Adipose tissue (tissue), 3 donors: ENCODE measurements at regions not wholly inside any gene's neighbourhood (a gene's known extent, or its start where the extent isn't known, plus 50 kb on each side); places are given as distances from the start of the nearest gene placed in this dataset.

Source experiments
- H3K27ac ChIP-seq: one replicate; pipeline ENCODE4 v1.5.1; 2013; ENCODE audit warnings: low read depth, low read length
- WGBS, 3 donors: extraction: QIAGEN DNeasy Blood & Tissue Kit; methylation state at CpG; one replicate each; pipeline ENCODE4 v1.1.7; 2013; 5-methylcytosine and 5-hydroxymethylcytosine counted together
- donor health status: healthy with polysubstance abuse.
- donor health status: Bipolar disorder and iron deficiency.
- donor health status: healthy.

DNA sequence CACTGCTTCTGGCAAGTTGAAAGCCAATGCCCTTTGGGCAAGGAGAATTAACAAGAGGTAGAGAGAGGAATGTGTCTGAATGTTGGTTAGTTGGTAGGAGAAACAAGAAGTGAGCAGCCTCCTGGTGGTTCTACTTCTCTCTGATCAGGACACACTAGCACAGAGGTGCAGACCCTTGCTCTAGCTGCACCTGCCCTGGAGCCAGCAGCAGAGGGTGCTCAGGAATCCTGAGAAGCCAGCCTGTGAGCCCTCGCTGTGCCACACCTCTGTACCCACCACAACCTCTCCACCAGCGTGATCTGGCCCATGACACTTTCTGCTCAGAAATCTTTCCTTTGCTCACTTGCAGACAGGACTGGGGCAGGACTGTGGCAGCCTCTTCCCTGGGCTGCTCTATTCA is 364.7 kb downstream of the RPS24 start:
- WGBS, 3 donors: 72 to 88% (median 84%) methylated on average over 2 of the region's 2 CpGs
- no peak overlapping the region for H3K27ac ChIP-seq

DNA sequence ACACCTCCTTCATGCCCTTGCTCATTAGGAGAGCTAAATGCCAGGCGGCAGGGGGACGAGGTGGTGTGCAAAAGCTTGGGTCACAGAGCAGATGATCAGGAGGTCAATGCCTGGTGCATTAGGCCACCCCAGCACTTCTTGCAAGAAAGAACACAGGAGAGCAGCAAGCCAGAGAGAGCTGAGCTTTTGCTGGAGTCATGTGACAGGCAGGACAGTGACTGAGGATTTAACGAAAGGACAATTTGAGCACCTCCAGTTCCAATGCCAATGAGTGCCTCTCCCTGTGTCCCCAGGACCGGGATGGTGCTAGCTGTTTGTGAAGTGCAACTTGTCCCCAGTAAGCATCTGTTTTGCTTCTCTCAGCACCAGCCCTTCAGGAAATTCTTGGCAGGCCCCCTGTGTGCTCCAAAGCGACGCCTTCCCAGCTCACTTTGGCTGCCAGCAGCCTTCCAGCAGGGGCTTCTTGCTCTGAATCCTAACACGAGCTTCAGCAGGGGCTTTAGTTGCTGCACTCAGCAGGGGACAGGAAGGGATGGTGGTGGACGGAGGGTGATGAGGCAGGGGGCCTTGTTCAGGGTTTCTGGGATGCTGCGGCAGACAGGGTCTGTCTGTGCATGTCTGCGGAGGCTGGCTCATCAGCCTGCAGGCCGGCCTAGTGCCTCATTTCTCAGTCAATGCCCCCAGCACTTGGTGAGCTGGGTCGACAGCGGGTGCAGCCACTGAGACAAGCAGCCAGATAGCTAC is 368.1 kb downstream of the RPS24 start:
- H3K27ac ChIP-seq: no peak overlapping the region
- 81 to 85% (median 83%) methylated on average over 13 of the region's 13 CpGs for WGBS, 3 donors

DNA sequence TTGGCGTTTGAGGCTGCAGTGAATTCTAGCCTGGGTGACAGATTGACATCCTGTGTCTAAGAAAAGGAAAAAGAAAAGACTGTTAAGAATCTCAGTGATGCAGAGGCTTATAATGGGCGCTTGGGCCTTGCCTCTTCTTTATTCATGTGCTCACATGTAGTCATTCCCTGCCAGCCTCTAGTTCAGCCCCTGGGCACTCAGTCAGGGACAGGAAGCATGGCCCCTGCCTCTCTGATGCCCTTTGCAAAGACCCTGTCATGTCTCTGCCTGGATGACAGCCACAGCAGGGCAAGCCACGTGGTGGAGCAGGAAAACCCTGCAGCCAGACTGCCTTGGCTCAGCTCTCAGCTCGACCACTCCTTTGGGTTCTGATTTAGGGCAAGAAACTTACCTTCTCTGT is 368.9 kb downstream of the RPS24 start:
- WGBS, 3 donors: 68 to 71% (median 70%) methylated on average over 4 of the region's 4 CpGs
- H3K27ac ChIP-seq: no peak overlapping the region

DNA sequence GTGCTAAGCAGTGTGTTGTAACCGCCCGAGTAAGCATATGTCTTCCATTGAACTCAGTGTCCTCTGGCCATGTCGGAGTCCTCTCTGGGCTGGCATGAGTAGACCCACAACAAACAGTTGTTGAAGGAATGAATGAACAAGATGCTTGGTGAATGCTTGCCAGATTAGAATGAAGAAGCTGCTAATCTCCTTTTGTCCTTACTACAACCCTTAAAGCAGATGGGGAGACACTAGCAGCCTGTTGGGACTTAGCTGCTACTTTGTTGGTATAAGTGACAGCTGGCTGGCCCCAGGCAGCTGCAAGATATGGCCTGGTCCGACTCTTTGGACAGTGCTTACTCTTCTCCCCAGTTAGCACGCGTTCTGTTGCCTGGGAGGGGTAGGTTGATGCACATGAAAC is 370.1 kb downstream of the RPS24 start:
- WGBS, 3 donors: 94 to 97% (median 95%) methylated on average over 6 of the region's 6 CpGs

DNA sequence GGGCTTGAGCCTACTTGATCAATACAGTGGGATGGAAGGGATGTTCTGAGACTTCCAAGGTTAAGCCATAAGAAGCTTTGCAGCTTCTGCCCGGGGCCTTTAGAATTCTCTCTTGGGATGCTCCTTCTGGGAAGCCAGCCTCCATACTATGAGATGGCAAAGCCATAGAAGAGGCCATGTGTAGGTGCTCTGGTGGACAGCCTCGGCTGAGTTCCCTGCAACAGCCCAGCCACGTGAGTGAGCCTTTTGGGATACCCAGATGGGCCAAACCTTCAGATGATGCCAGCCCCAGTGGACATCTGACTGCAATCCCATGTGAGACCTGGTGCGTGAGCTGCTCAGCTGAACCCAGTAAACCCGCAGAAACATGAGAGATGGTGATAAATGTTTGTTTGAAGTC is 370.6 kb downstream of the RPS24 start:
- no peak overlapping the region for H3K27ac ChIP-seq
- WGBS, 3 donors: 90 to 93% (median 91%) methylated on average over 5 of the region's 5 CpGs

More for the DNA sequence above, 370.1 kb downstream of the RPS24 start:
- H3K27ac ChIP-seq: no peak overlapping the region

DNA sequence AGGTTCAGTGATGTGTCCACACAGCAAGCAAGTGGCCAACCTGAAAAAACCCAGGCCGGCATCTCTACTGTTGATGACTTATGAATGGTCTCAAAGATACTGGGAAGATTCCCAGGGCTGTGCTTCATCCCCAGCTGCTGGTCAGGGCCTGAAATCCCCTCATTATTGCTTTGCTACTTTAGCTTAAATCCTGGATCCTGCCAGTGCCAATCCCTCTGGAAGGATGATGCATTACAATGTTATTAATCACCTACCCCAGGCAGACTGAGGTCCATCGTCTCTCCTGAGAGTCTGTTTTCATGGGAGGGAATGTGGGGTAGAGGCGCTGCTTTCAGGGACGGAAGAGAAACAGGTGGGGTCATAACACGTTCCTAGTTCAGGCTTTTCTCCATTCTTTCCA is 371.6 kb downstream of the RPS24 start:
- H3K27ac ChIP-seq: no peak overlapping the region
- 89 to 91% (median 91%) methylated on average over 5 of the region's 5 CpGs for WGBS, 3 donors

DNA sequence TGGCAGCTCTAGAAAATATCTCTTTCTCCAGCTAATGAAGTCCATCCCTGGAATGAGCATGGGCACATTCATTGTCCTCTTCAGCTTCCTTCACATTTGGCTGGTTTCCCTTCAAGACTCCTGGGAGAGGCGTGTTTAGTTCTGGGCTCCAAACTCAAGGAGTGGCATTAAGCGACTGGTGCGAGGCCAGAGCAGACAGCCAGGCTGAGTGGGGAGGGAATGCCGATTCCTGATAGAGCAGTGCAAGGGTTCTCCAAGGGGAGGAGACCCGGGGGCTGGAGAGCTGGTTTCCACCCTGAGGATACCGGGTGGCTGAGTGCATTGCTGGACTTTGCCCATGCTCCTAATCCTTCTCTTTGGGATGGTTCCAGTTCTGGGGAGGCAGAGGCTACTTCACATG is 372.1 kb downstream of the RPS24 start:
- H3K27ac ChIP-seq: no peak overlapping the region
- WGBS, 3 donors: 62 to 78% (median 69%) methylated on average over 6 of the region's 6 CpGs

DNA sequence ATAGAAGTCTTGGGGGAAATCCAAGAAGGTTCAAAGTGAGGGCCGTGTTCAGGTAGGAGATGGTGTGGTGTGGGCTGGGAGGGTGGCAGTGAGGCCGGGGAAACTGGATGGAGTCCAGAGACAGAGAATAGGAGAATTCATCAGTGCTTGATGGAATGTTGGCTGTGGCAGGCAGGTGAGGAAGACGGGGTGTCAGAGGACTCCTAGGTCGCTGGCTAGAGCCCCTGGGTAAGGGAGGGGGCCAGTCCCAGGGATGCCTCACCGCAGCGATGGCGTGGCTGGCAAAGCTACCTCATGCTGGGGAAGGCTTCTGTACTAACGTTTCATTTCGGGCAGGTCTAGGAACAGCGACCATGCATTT is 373.0 kb downstream of the RPS24 start:
- 9 to 18% (median 12%) methylated on average over 10 of the region's 10 CpGs for WGBS, 3 donors
- no peak overlapping the region for H3K27ac ChIP-seq

DNA sequence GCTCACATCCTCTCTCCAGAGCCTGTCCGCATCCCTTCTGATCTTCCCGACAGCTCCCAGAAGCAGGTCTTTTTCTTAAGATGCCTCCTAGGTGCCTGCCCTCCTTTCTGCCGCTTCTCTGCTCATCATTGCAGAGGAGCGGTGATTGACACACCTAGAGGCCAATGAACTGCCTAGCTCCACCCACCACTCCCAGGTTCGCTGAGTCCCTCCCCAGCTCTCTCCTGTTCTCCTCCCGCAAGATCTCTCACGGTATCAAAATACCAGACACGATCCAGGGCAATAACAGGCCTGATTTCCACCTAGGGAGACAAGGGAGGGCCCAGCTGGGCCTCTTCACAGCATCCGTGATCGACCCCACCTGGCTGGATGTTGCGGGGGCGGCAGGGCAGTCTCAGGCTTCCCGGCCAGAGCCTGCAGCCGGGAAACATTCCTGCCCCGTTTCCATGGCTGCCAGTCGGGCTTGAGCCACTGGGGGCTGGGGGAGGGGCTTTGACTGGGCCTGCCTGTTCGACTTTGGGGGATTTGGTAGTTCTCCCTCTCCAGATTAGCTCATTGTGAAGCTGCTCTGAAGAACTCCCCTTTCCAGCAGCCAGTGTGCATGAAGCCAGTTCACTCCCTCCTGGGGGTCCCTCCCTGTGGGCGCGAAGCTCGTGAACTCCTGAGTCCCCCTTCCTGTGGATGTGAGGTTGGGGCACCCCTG is 373.5 kb downstream of the RPS24 start:
- no peak overlapping the region for H3K27ac ChIP-seq
- WGBS, 3 donors: 10 to 16% (median 12%) methylated on average over 20 of the region's 20 CpGs

DNA sequence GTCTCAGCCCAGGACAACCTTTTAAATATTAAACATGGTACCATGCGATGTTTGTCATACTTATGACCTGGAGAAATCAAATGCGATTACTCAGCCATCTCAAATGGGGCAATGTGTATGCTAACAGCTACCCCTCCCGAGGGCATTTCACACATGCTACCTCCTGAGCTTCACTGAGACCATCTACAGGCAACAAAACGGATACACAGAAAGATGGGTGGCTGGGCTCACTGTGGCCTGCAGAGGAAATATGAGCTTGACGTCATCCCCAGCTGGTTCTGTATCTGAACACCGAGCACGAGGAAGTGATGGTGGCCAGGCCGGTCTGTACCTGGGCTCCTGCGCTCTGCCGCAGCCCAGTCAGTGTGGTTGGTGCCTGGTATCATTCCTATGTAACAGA is 374.3 kb downstream of the RPS24 start:
- no peak overlapping the region for H3K27ac ChIP-seq
- WGBS, 3 donors: 79 to 93% (median 87%) methylated on average over 10 of the region's 10 CpGs

DNA sequence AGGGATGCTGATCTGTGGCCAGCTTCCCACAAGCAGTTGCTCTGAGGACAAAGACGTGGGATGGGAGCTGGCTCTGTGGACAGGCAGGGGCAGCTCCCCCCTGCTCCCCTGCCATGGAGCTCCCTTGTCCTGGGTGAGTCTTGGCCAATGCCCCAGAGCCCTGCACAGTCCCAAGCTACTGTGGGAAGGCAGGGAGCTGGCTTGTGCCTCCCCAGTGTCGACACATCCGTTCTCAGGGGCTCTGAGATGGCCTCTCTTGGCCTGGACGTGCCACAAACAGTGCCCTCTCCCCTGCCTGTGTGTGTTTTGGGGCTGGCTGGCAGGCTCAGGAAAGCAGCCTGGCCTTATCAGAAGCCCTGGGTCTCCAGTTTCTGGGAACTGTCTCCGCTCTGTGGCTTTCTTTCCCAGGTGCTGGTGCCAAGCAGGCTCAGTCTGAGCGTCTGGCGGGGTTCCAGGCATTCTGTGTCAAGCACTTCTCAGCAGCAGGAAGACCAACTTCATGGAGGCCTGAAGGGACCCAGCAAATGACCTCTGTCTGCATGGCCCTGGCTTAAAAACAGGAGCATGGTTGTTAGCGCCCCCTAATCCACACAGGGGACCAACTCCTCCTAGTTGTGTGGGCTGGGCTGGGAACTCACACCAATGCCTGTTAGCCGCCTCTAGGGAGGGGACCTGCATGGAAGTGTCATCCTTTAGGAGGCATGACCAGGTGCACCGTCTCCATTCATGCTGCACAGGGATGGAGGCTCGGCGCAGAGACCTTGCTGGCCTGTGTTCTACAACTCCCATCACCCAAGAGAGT is 375.2 kb downstream of the RPS24 start:
- H3K27ac ChIP-seq: no peak overlapping the region
- 51 to 68% (median 58%) methylated on average over 12 of the region's 12 CpGs for WGBS, 3 donors

DNA sequence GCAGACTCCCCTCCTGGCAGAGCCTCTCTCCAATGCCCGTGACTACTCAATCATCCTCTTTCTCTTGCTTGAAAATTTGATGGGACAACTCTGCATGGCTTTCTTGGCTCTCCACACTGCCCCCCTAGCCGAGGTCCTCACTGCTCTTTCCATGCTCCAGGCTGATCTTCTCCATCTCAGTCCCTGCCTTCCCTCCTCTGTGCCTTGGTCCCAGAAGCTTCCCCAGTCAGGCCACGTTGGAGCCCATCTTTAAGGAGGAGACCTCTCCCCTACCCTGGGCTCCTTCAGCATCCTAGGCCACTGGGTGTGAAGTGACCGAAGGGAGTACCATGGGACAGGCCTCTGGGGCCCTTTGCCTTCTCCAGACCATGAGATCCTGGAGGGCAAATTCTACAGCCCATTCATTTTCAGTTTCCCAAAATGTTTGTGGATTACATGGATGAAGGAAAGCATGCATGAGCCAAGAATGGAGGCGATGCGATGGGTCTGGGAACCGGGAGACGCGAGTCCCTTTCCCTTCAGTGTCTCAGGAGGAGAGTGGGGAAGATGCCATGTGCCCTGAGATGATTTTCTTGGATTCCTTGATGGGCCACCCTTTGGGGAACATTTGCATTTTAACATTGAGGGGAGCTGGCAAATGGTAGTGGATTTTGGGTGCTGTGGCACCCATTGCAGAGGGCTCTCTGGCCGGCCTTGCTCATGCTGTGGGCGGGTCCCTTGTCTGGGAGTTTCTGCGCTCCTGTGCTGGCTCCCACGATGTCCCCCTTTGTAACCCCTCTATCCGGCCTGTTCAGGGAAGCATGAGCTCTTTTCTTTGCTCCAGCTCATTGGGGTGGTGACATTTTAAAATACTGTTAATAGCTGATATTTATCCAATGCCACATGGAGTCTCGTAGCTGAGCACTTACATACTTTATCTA is 376.6 kb downstream of the RPS24 start:
- no peak overlapping the region for H3K27ac ChIP-seq
- 94 to 96% (median 95%) methylated on average over 15 of the region's 15 CpGs for WGBS, 3 donors

DNA sequence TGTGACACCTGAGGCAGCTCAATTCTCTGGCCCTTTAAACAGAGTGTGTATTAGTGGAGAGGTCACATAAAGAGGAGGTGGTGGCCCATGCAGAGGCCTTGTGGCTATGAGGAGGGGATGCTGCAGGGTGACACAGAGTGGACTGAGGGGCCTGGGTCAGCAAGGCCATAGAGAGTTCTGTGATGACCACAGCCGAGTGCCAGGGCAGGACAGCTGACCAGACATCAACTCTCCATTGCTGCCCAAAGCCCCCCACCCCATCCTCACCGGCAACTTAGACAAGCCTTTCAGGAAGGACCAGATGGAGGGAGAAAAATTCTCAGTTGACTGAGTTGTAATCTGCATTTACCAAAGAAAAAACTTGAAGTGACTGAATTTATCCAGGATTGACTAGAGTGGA is 378.1 kb downstream of the RPS24 start:
- H3K27ac ChIP-seq: no peak overlapping the region
- WGBS, 3 donors: 88 to 93% (median 88%) methylated on average over 2 of the region's 2 CpGs

DNA sequence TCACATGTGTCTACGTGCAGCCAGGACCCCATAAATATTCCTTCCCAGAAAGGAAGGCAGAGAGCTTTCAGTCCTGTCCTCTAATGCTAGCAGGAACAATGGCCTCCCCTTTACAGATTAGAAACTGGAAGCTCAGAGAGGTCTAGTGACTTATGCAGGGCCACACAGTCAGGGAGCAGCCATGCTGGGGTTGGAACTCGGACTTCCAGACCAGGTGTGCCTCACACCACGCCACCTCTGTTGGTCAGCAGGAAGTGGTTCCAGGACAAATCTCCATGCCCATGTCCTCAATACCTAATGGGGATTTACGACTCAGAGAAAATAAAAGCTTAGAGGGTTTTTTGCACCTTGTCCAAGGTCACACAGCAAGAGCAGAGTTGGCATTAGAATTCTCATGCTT is 378.9 kb downstream of the RPS24 start:
- no peak overlapping the region for H3K27ac ChIP-seq
- WGBS, 3 donors: 64 to 87% (median 78%) methylated on average over 4 of the region's 4 CpGs

DNA sequence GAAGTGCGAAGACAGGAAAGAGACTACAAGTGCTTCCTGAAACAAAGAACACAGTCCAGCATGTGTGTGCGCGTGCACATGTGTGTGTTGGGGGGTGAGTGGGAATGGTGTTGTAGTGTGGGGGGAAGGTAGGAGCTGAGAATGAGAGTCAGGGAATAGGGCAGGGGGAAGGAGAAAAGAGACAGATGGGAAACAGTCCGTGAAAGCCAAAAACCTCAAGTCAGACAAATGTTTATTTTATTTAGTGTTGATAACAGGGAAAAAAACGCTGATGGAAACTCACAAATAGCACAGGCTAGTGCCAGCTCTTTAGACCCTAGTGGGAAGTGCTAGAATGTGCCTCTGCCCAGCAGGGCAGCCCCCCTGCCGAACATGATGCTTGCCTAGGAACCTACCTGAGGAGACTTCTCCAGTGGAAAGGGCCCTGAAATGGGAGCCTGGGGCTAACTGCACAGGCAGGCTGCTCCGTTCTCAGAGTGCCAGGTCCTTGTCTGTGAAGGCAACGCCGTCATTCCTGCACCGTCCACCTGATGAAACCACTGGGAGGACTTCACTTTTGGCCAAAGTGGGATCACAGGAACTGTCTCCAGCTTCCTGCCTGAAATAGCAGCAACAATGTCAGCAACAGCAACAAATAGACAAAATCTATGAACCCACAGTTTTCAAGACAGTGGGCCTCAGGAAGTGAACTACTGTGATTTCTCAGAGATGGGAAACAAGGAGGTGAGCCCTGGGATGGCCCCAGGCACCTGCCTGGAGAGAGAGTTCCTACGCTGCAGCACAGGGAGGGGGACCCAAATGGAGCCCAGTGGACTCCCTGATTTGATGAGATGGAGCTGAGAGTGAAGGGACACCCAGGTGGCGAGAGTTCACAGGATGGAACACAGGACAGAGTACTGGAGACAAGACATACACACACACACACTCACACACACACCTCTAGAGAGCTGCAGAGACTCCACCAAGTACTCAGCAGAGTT is 379.7 kb downstream of the RPS24 start:
- WGBS, 3 donors: 58 to 75% (median 68%) methylated on average over 12 of the region's 12 CpGs
- H3K27ac ChIP-seq: no peak overlapping the region

DNA sequence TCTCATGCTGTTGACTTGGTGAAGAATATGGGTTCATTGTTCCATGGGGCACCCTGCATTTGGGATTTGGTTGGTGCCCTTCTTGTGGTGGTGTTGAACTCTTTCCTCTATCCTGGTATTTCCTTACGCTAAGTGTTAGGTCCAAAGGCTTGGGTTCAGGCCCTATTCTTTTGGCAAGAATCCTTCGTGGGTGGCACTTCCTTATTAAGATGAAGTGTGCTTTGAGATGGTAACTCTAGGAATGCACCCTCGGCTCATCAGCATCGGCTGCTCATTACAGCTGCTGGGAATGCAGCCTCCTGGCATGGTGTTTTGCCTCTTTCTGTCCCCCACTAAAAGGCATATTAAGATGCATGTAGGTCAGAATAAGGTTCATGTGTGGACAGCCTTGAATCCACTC is 380.7 kb downstream of the RPS24 start:
- no peak overlapping the region for H3K27ac ChIP-seq
- 90 to 91% (median 91%) methylated on average over 4 of the region's 4 CpGs for WGBS, 3 donors

DNA sequence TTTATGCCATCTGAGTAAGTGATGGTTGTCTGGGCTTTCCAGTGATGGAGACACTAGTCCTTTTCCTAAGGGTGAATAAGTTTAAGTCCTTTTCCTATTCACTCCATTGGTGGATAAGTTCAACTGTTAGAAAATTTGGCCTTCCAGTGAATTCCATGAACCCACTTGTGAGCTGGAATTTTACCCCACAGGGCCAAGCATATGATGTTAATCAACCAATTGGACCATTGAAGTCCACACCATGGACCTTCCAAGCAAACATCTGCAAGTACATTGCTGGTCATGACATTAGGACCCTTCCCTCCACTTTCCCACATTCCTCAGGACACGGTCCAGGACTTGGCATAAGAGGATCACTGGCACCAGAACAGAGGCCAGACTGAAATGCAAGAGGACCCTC is 381.4 kb downstream of the RPS24 start:
- H3K27ac ChIP-seq: no peak overlapping the region
- 79 to 92% (median 86%) methylated on average over 1 of the region's 1 CpG for WGBS, 3 donors
